T1000 (cell line): ENCODE measurements at regions not wholly inside any gene's neighbourhood (a gene's known extent, or its start where the extent isn't known, plus 50 kb on each side); places are given as distances from the start of the nearest gene placed in this dataset.
"Not testable (repeated sequence)": the region's sequence is repeated elsewhere in the genome, so short reads cannot be mapped to it uniquely, and the experiment has no call there.

Experiments used
- DNase-seq: peaks from one replicate; lab custom pipeline; 2025; ENCODE audit warnings: mixed read lengths; lab: John Stamatoyannopoulos, UW

DNA sequence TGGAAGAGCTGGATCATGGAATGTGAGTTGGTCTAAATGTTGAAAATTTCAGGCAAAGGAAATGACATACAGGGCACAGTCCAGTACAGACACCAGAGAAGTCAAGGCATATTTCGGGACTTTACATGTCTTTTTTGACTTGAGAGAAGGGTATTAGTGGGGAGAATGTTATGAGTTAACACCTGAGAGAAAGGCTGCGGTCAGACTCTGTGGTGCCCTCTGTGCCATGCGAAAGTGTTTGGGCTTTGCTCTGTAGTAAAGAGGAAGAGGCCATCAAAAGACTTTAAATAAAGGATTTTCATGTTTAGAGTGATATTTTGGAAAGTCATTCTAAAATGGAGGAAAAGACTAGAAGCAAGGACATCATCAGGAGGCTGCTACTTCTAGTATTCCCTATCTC, 607.4 kb downstream of the CCSER2 start:
- no peak for DNase-seq

DNA sequence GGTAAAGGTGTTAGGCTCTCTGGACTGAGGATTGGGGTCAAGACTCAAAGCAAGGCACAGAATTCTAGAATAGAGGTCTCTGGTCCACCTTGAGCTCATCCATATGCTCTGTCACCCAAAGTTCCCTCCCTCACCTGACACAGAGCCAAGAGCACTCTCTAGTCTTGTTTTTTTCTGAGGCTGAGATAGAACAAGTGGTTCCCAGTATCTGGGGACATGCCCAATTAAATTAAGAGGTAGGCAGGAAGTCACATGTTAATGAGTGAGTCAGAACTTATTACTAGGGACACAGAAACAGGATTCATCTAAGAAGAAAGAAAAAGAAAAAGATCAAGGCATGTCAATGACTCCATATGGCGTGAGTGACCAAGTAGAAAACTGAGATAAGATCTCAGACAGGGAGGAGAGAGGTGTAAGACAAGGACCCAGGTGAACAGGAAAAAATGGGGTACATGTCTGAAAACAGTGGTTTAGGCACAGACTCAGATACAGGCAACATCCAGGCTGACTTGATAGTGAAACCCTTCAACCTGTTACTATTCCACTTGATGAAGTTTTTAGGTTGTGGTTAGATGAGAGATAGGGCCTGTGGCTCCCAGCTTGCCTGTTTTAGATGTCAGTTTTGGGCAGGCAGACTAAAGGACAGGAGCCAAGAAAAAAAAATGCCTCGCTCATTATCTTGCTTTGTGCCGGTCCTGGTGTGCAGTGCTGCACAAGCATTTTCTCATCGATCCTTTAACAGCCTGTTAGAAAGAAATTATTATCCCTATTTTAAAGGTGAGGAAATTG, 609.9 kb downstream of the CCSER2 start:
- DNase-seq: no peak

DNA sequence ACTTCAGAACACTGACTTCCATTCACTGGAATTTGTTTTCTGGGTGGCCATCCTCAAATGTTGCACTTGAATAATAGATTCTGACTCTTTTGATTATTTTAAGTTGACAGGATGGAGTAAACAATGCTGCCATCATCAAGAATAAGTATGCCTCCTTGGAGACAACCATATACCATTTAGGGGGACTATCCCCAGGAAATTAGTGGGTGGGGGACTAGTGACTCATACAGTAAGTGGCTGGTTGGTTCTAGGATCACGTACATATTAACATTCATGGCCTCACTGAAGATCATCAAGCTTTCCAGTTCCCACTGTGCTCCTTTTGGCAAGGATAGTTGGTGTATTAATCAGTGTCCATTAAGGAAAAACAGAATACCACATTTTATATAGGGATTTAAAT, 615.2 kb downstream of the CCSER2 start:
- DNase-seq: no peak

DNA sequence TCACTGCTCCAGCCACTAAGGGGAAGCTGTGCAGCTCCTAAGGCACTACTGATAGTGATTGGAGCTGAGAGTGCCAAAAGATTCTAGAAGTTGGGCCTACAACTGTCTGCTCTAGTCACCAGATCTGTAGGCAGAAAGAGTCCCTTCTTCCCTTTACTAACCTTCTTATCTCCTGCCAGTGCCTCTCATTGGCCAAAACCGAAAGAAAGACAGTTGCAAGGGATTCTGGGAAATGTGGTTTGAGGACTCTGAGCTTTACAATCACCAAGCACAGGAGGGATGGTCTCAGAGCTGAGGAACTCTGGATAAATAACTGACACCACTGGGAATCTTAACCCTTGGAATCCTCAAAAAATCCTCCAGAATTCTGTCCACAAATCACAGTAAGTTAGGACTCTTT, 615.8 kb downstream of the CCSER2 start:
- DNase-seq: no peak

DNA sequence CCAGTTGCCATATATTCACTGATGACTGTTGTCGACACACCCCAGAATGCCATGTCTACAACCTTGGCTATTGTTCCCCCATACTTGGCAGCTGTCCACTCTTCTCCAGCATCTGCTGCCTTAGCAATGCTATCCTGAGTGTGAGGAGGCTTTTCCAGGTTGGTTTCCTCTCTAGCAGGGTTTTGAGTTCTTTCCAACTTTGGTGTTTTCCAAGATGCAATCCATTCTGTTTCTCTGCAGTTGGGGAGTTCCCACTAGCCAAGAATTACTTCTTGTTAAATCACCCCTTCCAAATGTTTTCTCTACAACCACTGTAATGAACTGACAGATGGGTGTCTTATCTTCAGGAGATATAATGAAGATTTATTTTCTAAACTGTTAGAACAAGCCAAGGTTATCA, 617.4 kb downstream of the CCSER2 start:
- no peak for DNase-seq

DNA sequence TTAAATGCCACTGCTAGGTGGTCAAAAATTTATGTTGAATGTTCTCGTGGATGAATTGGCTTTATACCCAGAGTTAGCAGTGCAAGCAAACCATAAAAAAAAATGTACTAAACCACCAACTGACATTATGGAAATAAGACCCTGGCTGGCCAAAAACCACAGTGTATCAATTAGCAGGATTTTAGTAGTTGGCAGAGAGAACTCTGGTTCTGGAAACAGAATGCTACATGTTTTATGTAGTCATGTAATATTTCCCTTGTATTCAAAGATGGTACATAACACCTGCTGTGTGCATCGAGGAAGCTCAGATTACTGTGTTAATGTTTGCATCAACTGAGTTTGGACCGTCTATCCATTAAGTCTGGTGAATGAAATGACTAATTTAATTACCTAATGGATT, 618.5 kb downstream of the CCSER2 start:
- DNase-seq: no peak

DNA sequence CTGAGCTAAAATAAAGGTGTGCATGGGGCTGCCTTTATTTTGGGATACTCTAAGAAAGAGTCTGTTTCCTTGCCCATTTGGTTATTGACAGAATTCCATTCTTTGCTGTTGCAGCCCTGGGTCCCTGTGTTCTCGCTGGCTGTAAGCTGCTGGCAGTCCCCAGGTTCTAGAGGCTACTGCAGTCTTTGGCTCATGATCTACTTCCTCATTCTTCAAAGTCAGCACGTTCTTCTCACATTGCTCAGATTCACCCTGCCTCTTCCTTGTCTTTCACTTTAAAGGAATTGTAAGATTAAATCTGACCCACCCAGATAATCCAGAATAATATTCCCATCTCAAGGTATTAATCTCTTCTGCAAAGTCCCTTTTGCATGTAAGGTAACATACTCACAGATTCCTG, 620.3 kb downstream of the CCSER2 start:
- no peak for DNase-seq

DNA sequence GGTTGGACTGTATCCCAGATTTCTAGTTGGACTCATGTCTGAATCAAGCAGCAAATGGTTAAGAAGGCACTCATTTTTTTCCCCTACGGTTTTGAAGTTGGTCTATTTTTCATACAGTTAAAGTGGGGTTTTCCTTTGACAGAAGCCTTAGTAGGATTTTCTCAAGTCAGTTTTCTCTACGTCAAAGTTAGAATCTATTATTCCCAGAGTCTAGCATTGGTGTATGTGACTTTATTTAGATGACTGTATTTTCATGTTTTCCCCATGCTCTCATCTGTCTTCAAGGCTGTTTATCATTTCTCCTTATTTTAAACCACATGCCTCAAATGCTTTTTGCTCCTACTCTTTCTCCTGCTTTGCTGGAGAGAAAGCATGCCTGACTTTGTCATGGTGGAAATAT, 623.2 kb downstream of the CCSER2 start:
- no peak for DNase-seq

DNA sequence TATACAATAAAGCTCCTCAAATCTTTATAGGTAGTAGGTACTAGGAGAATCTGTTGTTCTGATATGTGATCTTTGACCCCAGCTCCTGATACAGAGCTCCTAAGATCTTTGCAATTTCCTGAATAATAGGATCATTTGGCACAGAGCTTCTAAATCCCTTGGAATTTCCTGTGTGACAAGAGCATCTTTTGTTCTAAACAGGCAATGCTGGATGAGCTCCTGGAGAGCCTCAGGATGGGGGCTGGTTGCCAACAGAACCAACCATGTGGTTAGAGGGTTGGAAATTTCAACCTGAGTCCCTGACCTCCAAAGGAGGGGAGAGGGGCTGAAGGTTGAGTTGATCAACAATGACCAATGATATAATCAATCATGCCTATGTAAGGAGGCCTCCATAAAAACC, 629.0 kb downstream of the CCSER2 start:
- no peak for DNase-seq

DNA sequence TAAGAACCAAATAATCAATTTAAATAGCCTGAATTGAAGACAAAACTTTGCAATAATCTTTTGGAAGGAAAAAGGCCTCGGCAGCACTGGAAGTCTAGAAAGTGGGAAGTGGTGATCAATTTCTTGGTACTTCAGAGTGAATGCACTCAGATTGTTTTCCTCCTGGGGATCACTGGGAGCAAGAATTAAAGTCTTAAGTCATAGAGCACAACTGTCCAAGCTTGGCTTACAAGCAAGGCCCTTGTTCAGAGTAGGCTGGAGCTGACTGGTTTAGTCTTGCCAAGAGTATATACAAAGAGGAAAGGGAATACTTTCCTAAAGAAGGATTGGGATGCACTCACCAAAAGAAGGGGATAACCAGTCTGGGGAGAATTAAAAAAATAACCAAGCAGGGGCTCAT, 637.1 kb downstream of the CCSER2 start:
- DNase-seq: no peak

DNA sequence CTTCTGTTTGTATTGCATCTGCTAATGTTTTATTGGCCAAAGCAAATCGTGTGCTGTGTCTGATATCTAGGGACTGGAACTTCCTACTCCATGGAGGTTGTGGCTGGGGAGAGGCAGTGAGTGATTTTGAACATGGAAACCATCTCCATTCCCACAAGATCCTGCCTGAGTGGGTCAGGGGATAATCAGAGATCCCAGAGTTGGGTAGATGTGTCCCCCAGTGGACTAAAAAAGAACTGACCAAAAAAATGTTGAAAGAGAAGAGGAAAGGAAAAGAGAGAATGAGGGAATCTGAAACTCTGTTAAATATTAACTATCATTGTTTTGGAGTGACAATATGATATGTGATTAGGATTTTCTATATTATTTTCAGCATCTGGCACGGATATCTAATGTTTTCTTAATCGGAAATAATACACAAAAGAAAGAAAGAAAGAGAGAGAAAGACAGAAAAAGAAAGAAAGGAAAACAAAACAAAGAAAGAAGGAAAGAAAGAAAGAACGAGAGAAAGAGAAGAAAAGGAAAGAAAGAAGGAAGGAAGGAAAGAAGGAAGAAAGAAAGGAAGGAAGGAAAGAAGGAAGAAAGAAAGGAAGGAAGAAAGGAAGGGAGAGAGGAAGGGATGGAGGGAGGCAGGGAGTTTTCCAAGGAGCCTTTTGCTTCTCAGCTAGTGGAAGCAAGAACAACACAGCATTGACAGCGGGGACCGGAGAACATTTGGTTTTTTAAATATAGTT, 638.5 kb downstream of the CCSER2 start:
- no peak for DNase-seq

DNA sequence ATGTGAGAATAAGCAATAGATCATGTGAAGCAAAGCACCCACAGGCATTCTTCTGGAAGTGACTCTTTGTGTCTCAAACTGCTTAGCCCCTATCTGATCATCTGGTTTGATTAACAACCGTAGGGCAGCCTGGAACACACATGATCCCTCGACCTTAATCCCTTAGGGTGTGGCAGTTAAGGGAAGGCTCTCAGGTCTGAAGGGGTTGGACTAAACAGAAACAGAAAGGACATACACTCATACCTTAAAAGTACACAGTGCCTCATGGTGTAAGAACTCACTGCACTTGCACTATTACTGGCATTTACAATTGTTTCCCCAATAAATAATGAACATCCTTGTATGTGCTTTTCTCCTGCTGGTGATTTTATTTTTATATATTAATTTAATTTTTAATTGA, 640.9 kb downstream of the CCSER2 start:
- DNase-seq: not testable (repeated sequence)

DNA sequence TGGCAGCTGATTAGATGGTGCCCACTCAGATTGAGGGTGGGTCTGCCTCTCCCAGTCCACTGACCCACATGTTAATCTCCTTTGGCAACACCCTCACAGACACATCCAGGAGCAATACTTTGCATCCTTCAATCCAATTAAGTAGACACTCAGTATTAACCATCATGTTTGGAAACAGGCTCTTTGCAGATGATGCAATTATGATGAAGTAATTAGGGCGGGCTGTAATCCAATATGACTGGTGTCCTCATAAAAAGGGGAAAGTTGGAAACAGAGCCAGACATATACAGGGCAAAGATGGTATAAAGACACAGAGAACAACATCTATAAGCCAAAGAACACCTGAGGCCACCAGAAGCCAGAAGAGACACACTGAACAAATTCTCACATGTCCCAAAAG, 658.6 kb downstream of the CCSER2 start:
- no peak for DNase-seq

DNA sequence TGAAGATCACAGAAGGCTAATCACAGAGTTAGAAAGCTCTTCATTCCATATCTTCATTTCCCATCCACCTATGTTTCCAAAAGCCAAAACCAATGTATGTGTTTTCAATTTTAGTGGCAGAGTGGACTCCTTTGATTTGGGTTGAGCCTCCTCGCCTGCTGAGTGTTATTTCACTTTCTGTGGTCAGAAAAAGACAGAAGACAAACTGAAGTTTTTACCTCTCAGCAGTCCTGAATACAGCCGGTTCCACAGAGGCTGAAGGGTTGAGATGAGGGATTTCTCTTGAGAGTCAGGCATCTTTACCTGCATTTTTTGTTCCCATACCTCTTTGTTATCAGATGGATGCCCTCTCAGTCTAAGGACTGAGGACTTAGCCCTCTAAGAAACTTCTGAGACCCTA, 659.6 kb downstream of the CCSER2 start:
- no peak for DNase-seq

DNA sequence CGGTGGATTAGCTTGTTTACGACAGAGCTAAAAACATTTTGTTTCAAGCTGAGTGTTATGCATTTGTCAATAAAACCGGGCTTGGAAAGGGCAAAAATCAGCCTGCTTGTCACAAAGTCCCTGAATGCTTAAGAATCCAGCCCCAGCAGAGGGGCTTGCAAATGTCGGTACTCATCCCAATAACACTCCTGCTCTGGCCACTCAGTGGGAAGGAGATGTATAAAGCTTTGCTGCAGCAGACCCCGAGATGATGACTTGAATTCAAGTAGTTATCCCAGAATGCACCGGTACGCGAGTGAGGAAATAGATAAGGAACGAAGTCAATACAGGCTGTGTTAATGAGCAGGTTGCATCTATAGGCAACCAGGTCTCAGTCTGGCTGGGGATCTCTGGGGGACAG, 662.3 kb downstream of the CCSER2 start:
- no peak for DNase-seq

DNA sequence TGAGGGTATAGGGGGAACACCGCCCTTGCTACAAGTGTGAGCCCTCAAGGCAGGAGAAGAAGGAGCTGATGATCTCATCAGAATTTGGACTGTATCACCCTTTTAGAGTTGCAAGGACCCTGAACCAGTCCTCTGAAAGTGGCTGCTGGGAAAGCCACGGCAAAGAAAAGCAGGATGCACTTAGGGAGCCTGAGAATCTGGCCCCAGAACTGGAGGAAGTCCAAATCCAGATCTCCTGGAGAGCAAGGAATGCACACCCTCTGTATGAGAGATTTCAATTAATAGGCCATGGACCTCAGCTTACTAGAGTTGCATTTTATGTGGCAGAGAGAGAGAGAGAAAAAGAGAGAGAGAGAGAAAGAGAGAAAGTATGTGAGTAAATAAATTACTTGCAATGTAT, 662.9 kb downstream of the CCSER2 start:
- DNase-seq: no peak

DNA sequence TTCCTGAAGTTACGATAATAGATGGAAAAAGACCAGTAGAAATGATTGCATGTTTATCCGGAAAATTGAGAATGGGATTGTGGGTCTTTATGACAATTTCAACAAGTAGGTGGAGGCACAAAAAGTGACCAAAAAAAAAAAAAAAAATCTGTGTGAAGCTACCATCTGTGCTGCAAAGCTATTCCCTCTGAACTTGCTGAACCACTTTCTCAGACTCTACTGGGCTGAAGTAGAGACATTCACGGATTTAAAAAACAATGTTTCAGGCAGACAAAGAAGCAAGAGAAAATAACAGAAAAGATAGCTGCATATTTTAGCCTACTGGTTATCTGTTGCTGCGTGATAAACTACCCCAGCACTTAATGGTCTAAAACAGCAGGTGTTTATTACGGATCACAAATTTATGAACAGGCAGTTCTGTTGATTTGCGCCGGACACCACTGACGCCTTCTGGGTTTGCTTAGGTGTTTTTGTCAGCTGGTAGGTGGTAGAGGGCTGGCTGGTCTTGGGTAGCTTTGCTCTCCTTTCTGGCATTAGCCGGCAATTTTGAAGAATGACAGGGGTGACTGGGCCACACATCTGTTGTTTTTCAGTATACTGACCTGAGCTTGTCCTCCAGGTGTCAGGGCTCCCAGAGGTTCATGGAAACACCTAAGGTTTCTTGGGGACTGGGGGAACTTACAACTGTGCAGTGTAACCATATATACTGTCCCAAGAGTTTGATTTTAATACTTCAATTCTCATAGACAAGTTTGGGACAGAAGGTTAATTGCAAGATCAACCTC, 665.1 kb downstream of the CCSER2 start:
- no peak for DNase-seq

DNA sequence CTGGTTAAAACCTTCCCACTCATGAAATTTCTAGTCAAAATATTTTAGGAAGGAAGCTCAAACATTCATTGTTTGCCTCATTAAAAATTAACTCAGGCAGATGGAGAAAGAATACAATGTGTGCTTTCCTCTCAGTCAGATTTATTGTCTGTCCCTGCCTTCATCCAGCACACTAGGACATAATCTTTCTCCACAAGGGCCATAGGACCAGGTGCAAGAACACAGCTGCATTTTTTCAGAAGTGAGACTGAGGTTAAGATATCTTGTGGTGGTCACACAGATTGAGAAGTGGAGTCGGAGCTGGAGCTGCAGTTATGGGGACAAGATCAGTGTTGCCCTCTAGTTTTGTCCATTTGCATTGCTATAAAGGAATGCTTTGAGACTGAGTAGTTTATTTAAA, 666.3 kb downstream of the CCSER2 start:
- DNase-seq: no peak

DNA sequence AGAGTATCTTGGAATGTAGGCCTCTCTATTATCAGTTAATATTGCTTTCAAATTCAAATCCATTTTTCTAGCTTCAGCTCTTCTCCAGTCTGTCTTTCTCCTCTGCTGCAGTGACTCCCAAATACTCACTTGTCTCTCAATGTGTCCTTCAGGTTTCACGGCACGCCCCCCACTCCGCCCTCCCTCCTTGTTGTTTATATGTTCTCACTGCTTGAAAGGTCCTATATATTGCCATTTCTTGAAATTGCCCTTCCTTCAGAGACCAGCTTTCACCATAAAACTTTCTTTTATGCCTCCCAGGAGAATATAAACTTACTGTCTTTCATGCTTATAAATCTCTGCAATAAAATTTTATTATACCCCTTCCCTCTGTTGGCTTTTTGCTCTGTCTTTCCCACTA, 668.2 kb downstream of the CCSER2 start:
- no peak for DNase-seq

DNA sequence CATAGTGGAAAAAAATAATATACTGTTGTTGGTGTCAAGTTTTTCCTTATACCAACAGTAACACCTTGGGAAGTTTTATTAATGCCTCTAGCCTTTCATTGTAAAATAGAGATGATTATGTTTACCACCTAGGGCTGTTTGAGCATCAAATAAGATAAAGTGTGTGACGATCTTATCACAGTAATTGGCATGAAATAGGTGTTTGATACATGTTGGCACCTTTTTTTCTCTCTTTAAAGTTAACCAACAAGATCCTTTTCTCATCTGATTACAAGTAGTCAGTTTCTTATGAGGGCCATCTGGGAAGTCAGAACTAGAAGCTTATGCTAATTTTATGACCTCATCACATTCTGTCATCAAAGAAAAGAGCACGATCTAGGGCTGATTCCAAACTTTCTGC, 669.5 kb downstream of the CCSER2 start:
- no peak for DNase-seq

DNA sequence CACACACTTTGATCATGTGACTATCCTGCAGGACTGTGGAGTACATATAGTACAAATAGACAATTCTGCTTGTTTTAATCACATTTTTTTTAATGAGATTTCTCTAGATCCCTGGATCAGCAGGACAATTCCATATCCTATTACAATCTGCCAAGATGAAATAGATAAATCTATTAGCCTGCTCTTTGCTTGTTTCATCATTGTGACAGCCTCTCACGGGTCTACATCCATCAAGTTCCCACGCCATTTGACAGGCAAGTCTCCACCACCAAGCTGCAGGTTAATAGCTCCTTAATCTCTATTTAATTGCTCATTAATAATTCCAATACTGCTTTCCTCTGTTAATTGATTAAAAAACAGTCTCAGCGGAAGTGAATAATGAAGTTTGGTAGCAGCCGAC, 671.5 kb downstream of the CCSER2 start:
- no peak for DNase-seq

DNA sequence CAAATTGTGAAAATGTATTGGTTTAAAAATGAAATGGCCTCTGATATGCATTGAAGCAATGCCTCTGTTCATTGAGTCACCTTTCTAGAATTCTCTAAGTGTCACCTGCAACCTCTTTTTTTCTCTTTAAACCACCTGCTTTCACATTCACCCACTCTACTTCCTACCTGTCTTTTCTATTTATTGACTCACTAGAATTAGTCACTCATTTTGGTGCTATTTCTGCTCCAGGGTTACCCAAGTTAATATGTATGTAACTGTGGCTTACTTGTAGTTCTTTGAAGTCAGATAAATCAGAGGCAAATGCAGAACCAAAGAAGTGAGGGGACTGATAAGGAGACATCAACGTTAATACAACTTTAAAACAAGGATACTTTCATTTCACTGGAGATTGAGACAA, 674.7 kb downstream of the CCSER2 start:
- DNase-seq: no peak
